ENCODE measurements at regions not wholly inside any gene's neighbourhood (a gene's known extent, or its start where the extent isn't known, plus 50 kb on each side); places are given as distances from the start of the nearest gene placed in this dataset.
"Not testable (repeated sequence)": the region's sequence is repeated elsewhere in the genome, so short reads cannot be mapped to it uniquely, and the experiment has no call there.

DNA sequence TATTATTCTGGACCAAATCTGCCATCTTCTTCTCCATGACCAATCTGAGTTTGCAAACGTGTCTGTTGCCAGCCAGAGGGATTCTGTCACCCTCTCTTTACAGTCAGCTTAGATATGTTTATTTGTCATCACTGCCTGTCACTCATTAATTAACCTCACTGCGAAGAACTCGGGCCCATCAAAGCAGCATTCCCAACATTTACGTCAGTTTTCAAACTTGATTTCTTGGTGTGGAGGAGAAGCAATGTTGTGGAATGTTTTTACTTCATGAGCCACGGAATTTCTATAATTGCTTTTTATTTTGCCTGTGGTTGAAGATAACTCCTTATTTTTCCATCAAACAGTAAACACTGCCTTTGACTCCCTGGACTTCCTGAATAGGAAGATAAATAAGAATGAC is 91.8 kb upstream of the CNKSR3 start:
- DNase-seq: no peak

- no peak for DNase-seq
Observed at GRCh38 chr6:154602708-154603107, 92.2 kb upstream of the CNKSR3 start.

DNA sequence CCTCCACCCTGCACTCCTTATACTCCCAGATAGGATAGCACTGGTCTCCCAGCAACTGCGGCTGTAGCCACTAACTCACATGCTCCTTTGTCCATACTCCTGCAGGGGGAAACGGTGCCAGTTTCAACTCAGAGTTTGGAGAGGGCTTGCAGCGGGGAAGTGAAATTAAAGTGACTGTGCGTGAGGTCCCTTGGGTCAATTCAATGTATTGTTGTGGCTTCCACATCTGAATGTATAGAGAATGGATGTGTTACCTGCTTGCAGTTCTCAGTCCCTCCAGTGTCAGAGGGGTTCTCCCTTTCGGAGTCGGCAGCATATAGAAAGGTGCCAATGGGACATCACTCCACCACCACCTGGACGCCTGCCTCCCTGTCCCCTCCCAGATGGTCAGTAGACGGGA is 93.6 kb upstream of the CNKSR3 start:
- DNase-seq: peak; percentile 35

GRCh38 chr6:154605178-154605881 is 94.8 kb upstream of the CNKSR3 start:
- DNase-seq: no peak

DNA sequence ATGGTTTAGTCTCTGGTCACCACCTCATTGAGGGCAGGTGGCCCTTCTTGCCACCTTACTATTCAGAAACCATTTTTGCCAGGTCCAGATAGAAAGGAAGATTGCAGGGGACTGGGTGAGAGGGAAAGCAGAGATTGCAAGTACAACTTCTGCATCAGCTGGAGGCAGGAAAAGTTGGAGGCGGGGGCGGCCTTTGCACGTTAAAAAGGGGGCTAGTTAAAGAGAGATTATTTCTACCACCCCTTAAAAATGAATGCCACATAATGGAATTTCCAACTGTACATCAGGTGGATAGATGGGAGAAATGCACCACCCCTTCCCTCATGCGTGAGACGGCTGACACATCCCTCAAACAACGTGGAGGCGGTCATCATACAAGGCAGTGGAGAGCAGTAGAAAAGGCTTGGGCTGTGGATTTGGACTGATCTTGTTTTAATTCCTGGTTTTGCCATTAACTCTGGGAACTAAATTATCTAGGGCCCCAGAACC is 95.4 kb upstream of the CNKSR3 start:
- no peak for DNase-seq

DNA sequence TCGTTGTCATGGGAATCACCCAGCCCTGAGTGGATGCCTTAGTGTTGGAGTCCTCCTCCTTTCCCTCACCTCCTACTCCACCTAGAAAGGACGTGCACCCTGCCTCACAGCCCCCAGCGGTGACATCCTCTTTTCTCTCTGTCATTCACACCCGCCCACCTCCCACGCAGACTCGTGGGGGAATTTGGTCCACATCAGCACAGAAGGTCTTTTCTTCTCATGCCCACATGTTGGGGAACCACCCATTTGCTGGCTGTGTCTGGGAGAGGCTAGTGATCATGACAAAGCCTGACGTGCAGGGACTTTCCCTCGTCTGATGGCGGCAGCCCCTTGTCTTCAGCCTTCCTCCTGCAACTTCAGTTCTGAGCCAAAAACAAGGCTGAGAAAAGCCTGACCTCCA is 96.0 kb upstream of the CNKSR3 start:
- no peak for DNase-seq

DNA sequence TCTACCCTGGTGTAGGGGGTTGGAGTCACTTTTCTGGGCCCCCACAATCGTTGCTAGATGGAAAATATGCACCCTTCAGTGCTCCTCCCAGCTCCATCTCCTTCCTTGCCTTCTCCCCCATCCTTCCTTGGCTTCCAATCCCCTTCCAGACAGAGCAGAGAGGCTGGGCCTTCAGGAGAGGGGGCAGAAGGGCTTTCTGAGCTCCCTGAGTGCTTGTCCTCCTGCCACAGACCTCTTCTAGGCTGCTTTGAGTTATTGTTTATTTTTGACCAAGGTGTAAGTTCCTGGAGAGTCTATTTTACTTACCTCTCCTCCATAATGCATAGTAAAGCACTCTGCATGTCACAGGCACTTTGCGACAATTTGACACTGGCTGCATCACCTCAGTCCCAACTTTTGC is 96.4 kb upstream of the CNKSR3 start:
- DNase-seq: no peak

DNA sequence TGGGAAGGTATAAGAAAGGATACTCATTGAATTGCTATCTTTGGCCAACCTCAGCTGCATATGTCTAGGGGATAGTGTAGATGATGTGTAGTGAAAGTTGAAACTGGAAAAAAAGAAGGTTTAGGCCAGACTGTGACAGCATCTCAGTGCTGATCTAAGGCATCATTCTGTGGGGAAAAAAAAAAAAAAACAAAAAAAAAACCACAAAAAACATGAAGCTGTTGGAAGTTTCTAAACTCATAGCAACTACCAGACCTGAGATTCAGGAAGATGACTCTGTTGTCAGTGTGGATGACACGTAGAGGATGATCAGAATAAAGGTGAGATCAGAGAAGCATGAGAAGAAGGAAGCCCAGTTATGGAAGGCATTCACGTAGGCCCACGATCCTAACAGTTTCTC is 100.8 kb upstream of the CNKSR3 start:
- DNase-seq: no peak

GRCh38 chr6:154611847-154612246 is 101.4 kb upstream of the CNKSR3 start:
- DNase-seq: no peak

DNA sequence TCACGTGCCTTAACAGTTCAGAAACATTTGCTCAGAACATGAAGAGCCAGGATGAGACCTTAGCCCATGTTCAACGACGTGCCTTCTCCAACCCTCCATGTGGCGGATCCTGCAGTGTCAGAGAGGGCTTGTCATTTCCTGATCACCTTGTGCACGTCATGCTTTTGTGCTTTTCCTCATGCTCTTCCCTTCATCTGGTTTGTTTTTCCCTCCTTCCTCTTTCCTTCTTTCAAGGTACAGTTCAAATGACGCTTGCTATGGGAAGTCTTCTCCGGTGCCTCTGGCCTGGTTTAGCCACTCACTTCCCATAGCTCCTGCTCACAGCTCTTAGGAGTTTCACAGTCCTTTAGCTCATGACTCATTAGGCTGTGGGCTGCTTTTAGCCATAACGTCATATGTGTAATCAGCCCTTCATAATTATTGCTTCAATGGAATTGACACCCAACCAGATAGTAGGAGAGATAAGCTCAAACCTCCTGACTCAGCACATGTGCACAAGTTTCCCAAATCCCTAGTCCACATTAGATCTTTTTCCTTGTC is 102.7 kb upstream of the CNKSR3 start:
- no peak for DNase-seq

- DNase-seq: no peak
Observed at GRCh38 chr6:154614101-154614500, 103.6 kb upstream of the CNKSR3 start.

DNA sequence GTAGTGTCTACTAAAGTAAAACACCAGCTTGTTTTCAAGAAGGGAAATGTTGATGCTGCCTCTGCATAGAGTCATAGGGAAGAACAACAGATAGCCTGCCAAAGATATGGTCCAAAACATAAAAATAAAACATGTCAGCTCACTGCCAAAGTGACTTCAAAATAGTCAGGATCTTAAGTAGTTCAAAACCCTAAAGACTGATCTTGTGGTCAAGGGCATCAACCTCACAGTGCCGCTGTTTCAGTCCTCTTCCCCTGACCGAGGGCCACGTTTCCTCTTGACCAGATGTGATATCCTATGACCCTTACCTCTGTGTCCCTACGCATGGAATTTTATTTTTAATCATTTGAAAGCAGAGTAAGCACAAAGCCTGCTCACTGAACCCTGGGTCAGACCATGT is 104.2 kb upstream of the CNKSR3 start:
- DNase-seq: no peak

GRCh38 chr6:154615483-154616025 is 105.1 kb upstream of the CNKSR3 start:
- DNase-seq: peak; percentile 83

DNA sequence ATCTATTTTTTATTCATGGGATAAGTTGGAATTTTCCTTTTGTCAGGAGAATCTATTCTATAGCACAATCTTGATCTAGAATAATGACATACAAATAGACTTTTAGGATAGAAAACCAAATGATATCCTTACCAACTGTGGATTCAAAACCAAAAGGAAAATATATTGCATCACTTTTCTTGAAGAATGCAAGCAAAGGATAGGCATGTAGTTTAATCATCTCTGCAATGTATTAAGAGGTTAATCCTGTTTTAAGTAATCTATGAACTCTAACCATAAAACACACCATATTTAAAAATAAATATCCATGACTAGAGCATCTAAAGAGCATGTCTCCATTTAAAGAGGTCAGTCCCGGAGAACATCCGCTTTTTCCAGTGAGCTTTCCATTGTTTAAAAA is 106.7 kb upstream of the CNKSR3 start:
- DNase-seq: no peak

DNA sequence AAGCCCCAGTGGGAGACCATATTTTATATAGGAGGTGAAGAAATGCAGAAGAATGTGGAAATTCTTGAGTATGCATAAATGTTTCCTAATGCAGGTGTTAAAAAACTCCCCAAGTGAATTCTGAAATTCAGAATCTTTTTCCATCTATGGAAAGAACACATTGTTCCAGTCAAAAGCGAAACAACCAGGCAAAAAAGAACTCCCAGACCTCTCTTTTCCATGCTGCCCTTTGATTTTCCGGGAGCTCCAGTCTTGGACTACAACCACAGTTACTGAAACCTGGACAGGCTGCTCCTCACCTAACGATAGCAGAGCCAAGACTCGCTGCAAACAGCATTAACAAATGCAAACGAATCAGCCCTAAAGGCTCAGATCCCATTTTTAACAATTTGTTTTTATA is 108.7 kb upstream of the CNKSR3 start:
- DNase-seq: no peak

- no peak for DNase-seq
Observed at GRCh38 chr6:154621686-154622085, 111.2 kb upstream of the CNKSR3 start.

GRCh38 chr6:154622618-154623336 is 110.4 kb upstream of the SCAF8 start:
- no peak for DNase-seq

DNA sequence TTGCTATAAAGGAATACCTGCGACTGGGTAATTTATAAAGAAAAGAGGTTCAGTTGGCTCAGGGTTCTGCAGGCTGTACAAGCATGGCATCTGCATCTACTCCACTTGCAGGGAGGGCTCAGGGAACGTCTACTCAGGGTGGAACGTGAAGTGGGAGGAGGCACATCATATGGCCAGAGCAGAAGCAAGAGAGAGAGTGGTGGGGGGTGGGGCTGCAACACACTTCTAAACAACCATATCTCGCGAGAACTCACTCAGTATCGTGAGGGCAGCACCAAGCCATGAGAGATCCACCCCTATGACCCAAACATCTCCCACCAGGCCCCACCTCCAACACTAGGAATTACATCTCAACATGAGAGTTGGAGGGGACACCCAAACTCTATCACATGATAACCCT is 109.8 kb upstream of the SCAF8 start:
- no peak for DNase-seq

- DNase-seq: no peak
Observed at GRCh38 chr6:154624038-154624599, 109.1 kb upstream of the SCAF8 start.

DNA sequence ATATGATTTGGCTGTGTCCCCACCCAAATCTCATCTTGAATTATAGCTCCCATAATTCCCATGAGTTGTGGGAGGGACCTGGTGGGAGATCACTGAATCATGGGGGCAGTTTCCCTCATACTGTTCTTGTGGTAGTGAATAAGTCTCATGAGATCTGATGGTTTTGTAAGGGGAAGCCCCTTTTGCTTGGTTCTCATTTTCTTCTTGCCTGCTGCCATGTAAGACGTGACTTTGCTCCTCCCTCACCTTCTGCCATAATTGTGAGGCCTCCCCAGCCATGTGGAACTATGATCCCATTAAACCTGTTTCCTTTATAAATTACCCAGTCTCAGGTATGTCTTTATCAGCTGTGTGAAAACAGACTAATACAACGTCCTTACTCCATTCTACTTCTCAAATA is 108.5 kb upstream of the SCAF8 start:
- DNase-seq: not testable (repeated sequence)

DNA sequence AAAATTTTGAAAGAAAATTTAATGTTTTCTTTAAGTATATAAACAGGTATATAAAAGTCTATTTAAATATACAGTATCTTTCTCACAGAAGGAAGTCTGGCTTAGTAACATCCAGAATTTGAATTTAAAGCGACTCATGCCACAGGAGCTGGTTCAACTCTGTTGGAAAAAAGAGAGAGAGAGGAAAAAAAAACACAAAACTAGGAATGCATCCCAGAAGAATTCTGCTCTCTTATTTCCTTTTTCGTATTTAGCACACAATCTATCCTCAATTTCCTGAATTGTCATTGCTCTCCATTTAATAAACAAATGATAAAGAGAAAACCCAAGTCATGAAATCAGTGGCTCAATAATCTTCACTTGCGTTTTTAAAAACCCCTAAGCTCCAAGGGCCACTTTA is 107.5 kb upstream of the SCAF8 start:
- no peak for DNase-seq

DNA sequence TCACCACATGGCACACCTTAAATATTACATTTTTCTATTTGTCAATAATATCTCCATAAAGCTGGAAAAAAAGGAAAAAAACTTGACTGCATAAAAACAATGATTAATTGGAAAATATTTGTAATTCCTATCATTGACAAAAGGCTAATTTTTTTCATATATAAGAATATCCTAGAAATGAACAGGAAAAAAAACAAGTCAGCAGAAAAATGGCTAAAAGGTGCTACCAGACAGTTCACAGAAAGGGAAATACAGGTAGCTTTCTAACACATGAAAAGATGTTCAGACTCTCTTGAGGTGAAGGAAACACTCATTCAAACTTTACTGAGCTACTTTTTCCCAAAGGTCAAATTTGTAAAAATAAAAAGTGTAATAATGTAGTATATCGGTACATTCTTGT is 104.1 kb upstream of the SCAF8 start:
- DNase-seq: no peak

DNA sequence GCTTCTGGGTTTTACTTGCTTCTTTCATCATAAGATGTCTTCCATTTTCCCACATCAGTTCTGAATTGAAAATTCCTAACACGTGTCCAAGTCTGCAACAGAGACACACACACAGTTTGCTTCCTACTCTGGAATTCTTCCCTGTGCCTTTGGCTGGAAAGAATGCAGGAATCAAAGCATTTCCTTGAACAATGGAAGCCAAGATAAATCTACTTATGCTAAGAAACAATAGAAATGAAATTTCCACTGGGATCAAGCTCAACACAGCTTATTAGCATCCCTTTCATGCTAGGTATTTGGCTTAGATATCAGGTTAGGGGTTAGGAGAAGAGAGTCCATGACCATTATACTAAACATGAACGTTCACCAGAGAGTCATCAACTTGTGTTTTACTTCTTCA is 101.1 kb upstream of the SCAF8 start:
- no peak for DNase-seq

DNA sequence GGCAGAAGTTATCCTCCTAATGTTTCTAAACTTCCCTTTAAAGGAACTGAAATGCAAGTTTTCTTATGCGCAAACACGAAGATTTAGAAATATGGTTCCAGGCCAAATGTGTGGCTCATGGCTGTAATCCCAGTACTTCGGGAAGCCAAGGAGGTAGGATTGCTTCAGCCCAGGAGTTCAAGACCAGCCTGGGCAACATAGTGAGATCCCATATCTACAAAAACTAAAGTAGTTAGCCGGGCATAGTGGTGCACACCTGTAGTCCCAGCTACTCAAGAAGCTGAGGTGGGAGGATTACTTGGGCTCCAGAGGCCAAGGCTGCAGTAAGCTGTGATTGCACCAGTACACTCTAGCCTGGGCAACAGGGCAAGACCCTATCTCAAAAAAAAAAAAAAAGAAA is 95.8 kb upstream of the SCAF8 start:
- DNase-seq: no peak
